ENCODE measurements at regions not wholly inside any gene's neighbourhood (a gene's known extent, or its start where the extent isn't known, plus 50 kb on each side); places are given as distances from the start of the nearest gene placed in this dataset.

DNA sequence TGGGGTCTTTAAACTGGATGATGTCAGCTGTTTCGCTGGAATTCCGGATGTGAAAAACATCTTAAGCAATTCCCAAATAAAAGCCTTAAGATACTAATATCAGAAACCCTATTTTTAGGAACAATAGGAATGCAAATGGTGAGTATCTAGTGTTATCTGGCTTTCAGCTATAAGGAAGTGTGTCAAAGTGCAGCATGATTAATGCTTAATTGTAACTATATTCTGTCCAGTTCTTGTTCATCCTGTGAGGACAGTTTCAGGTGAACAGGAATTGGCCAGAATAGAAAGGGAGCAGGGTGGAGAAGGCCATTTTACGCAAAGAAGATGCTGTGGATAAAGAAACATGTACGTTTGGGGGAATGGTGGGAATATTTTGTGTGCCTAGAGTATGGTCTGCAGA, 108.2 kb downstream of the RASSF10 start:
- Histone ChIP-seq H3K9me3 (no peaks in the 10 kb centered on the region), H3K27me3 (no peaks in the 10 kb centered on the region), H3K27ac (no peak overlapping the region), H3K36me3 (no peaks in the 10 kb centered on the region), H3K4me1 (ENCODE audit: control insufficient read depth in 1 of 2, insufficient read depth in 1 of 2, low read depth in 1 of 2, low read length in 1 of 2) (no peaks in the 10 kb centered on the region), H3K4me3 (ENCODE audit: low read depth in 1 of 2, low read length in 1 of 2) (no peak overlapping the region)
- TF ChIP-seq, protein P1, sequence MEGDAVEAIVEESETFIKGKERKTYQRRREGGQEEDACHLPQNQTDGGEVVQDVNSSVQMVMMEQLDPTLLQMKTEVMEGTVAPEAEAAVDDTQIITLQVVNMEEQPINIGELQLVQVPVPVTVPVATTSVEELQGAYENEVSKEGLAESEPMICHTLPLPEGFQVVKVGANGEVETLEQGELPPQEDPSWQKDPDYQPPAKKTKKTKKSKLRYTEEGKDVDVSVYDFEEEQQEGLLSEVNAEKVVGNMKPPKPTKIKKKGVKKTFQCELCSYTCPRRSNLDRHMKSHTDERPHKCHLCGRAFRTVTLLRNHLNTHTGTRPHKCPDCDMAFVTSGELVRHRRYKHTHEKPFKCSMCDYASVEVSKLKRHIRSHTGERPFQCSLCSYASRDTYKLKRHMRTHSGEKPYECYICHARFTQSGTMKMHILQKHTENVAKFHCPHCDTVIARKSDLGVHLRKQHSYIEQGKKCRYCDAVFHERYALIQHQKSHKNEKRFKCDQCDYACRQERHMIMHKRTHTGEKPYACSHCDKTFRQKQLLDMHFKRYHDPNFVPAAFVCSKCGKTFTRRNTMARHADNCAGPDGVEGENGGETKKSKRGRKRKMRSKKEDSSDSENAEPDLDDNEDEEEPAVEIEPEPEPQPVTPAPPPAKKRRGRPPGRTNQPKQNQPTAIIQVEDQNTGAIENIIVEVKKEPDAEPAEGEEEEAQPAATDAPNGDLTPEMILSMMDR (IDR thresholded peaks at IDR 0.05) = no peak

DNA sequence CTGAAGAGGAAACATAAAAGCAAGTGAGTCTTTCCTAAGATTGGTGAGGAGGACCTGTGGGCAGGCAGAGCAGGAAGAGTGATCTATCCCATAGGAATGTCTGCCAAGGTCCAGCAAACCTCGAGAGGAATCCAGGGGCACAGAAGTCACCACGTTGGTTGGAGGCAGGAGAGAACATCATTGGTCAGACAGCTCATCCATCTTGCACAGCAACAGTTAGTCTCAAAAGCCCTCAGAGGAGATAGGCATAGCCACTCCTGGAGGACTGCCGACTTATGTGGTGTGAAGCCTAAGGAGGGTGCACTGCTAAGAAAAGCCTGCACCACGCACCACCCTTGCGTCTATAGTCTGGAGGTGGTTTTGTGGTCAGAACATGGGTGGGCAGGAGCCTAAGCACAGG, 109.1 kb downstream of the RASSF10 start:
- Histone ChIP-seq H3K27me3 (no peaks in the 10 kb centered on the region), H3K27ac (no peak overlapping the region), H3K4me3 (ENCODE audit: low read depth in 1 of 2, low read length in 1 of 2) (no peak overlapping the region), H3K4me1 (ENCODE audit: control insufficient read depth in 1 of 2, insufficient read depth in 1 of 2, low read depth in 1 of 2, low read length in 1 of 2) (no peaks in the 10 kb centered on the region), H3K36me3 (no peaks in the 10 kb centered on the region), H3K9me3 (no peaks in the 10 kb centered on the region)
- TF ChIP-seq, protein P1 (IDR thresholded peaks at IDR 0.05) = no peak

DNA sequence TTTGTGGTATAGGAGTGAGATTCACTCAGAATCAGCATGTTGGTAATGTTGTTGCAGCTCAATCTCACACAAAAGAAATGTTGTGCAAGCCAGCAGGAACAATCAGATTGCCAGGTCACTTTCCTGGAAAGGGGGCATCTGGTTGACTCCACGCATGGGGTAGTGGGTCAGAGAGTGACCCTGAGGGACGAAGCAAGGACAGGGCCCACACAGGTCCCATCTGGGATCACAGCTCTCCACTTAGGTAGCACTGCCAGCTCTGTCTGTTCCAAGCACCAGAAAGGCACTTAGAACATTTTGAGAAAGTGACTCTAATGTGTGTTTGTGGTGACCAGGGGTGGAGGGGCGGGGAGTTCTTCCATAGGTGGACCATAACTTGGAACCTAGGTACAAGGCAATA, 109.5 kb downstream of the RASSF10 start:
- Histone ChIP-seq H3K27me3 (no peaks in the 10 kb centered on the region), H3K36me3 (no peaks in the 10 kb centered on the region), H3K9me3 (no peaks in the 10 kb centered on the region), H3K4me3 (ENCODE audit: low read depth in 1 of 2, low read length in 1 of 2) (no peak overlapping the region), H3K27ac (no peak overlapping the region), H3K4me1 (ENCODE audit: control insufficient read depth in 1 of 2, insufficient read depth in 1 of 2, low read depth in 1 of 2, low read length in 1 of 2) (no peaks in the 10 kb centered on the region)
- TF ChIP-seq, protein P1 (IDR thresholded peaks at IDR 0.05) = no peak

DNA sequence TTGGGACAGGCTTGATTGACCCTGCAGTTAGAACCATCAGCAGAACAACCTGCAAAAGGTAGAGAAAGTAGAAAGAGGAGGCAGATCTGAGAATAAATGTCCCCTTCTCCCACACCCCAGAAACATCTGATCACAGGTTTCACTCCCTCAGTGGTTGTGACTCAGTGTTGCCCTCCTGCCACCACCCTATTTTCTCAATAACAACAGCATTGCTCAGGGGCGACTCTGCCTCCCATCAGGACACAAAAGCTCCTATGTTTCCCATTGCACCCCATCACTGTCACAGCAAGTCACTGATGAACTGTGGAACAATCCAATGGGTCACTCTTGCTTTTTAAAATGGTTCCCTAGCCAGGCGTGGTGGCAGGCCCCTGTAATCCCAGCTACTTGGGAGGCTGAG, 110.2 kb downstream of the RASSF10 start:
- H3K9me3 ChIP-seq = no peaks in the 10 kb centered on the region
- TF ChIP-seq, protein P1 (IDR thresholded peaks at IDR 0.05) = no peak
- no peaks in the 10 kb centered on the region for H3K4me1 ChIP-seq (ENCODE audit: control insufficient read depth in 1 of 2, insufficient read depth in 1 of 2, low read depth in 1 of 2, low read length in 1 of 2)
- no peaks in the 10 kb centered on the region for H3K27me3 ChIP-seq
- no peak overlapping the region for H3K4me3 ChIP-seq (ENCODE audit: low read depth in 1 of 2, low read length in 1 of 2)
- H3K36me3 ChIP-seq = no peaks in the 10 kb centered on the region
- no peak overlapping the region for H3K27ac ChIP-seq

DNA sequence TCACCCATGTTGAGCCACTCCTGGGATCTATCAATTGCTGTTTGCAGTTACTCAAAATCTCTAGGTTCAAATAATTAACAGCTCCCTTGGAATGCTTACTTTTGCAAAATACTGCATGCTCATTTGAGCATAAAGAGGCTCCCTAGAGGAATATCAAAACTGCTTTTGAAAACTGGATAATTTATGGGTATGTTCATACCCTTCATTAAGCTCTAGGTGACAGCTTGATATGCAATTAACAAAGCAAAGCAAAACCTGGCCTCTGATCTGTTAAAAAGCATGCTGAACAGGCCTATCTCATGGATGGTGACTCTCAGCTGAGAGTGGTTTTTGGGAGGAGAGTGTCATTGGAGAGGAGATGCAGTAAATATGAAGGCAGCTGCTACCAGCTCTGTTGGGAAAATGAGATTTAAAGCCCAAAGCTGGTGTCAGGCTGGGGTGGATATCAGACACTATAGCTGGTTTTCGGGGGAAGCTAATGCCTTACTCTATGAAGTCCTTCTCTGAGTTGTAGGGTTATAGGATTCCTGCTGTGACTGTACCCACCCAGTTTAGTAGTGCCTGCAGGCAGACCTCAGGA, 110.9 kb downstream of the RASSF10 start:
- H3K27me3 ChIP-seq = no peaks in the 10 kb centered on the region
- no peak overlapping the region for H3K27ac ChIP-seq

More for the DNA sequence above, 110.9 kb downstream of the RASSF10 start:
- Histone ChIP-seq H3K36me3 (no peaks in the 10 kb centered on the region), H3K4me1 (ENCODE audit: control insufficient read depth in 1 of 2, insufficient read depth in 1 of 2, low read depth in 1 of 2, low read length in 1 of 2) (no peaks in the 10 kb centered on the region), H3K9me3 (no peaks in the 10 kb centered on the region), H3K4me3 (ENCODE audit: low read depth in 1 of 2, low read length in 1 of 2) (no peak overlapping the region)
- TF ChIP-seq, protein P1 (IDR thresholded peaks at IDR 0.05) = no peak

Data from neutrophil (primary cell).